ENCODE measurements at regions not wholly inside any gene's neighbourhood (a gene's known extent, or its start where the extent isn't known, plus 50 kb on each side); places are given as distances from the start of the nearest gene placed in this dataset.

DNA sequence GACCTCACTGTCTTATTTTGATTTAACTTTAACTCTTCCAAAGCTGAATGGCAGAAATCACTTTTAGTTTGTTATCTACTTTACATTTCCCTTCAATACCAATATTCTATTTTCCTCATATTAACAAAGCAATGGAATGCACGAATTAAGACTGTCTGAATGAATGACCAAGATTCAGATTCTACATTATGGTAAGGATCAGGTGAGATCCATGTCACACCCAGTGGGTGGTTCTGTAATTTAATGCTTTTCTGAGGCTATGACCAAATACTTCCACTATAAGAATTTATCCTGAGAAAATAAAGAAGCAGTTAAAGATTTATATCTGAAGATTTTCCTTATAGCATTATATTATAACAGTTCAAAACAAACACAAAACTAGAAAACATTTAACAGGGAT is 90.2 kb upstream of the NUPR2 start:
- TF ChIP-seq, protein P1, sequence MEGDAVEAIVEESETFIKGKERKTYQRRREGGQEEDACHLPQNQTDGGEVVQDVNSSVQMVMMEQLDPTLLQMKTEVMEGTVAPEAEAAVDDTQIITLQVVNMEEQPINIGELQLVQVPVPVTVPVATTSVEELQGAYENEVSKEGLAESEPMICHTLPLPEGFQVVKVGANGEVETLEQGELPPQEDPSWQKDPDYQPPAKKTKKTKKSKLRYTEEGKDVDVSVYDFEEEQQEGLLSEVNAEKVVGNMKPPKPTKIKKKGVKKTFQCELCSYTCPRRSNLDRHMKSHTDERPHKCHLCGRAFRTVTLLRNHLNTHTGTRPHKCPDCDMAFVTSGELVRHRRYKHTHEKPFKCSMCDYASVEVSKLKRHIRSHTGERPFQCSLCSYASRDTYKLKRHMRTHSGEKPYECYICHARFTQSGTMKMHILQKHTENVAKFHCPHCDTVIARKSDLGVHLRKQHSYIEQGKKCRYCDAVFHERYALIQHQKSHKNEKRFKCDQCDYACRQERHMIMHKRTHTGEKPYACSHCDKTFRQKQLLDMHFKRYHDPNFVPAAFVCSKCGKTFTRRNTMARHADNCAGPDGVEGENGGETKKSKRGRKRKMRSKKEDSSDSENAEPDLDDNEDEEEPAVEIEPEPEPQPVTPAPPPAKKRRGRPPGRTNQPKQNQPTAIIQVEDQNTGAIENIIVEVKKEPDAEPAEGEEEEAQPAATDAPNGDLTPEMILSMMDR (IDR thresholded peaks at IDR 0.05), result no peak
- TF ChIP-seq EP300 (IDR thresholded peaks at IDR 0.05) (no peak), POLR2A (IDR thresholded peaks at IDR 0.05) (no peak)
